ENCODE measurements at regions not wholly inside any gene's neighbourhood (a gene's known extent, or its start where the extent isn't known, plus 50 kb on each side); places are given as distances from the start of the nearest gene placed in this dataset.
"Not testable (repeated sequence)": the region's sequence is repeated elsewhere in the genome, so short reads cannot be mapped to it uniquely, and the experiment has no call there.

- Histone ChIP-seq H3K36me3 (ENCODE audit: control insufficient read depth, insufficient read depth, low read length) (no peaks in the 10 kb centered on the region), H3K4me1 (ENCODE audit: control insufficient read depth, insufficient read depth, low read length, poor library complexity, severe bottlenecking) (no peaks in the 10 kb centered on the region), H3K4me3 (ENCODE audit: insufficient read depth, low read depth, low read length, poor library complexity, severe bottlenecking) (no peak overlapping the region), H3K27me3 (replicated peaks; ENCODE audit: control insufficient read depth, insufficient read depth, low read length, poor library complexity, severe bottlenecking) (no peaks in the 10 kb centered on the region), H3K9me3 (ENCODE audit: control insufficient read depth, low read length) (no peaks in the 10 kb centered on the region), H3K27ac (ENCODE audit: insufficient read depth, low read length, poor library complexity, severe bottlenecking) (no peak overlapping the region)
- DNase-seq: no peak
Measured at GRCh38 chr12:14075797-14076393, 94.5 kb upstream of the GRIN2B start.

- Histone ChIP-seq H3K36me3 (ENCODE audit: control insufficient read depth, insufficient read depth, low read length) (no peaks in the 10 kb centered on the region), H3K4me3 (ENCODE audit: insufficient read depth, low read depth, low read length, poor library complexity, severe bottlenecking) (no peak overlapping the region), H3K4me1 (ENCODE audit: control insufficient read depth, insufficient read depth, low read length, poor library complexity, severe bottlenecking) (no peaks in the 10 kb centered on the region)
Measured at GRCh38 chr12:14076538-14076937, 95.1 kb upstream of the GRIN2B start.

GRCh38 chr12:14086838-14087237 lies 105.4 kb upstream of the GRIN2B start:
- H3K4me3 ChIP-seq (ENCODE audit: insufficient read depth, low read depth, low read length, poor library complexity, severe bottlenecking): no peak overlapping the region
- H3K27ac ChIP-seq (ENCODE audit: insufficient read depth, low read length, poor library complexity, severe bottlenecking): no peak overlapping the region
- H3K9me3 ChIP-seq (ENCODE audit: control insufficient read depth, low read length): no peaks in the 10 kb centered on the region
- no peaks in the 10 kb centered on the region for H3K27me3 ChIP-seq (replicated peaks; ENCODE audit: control insufficient read depth, insufficient read depth, low read length, poor library complexity, severe bottlenecking)
- DNase-seq: no peak
- H3K36me3 ChIP-seq (ENCODE audit: control insufficient read depth, insufficient read depth, low read length): no peaks in the 10 kb centered on the region
- no peaks in the 10 kb centered on the region for H3K4me1 ChIP-seq (ENCODE audit: control insufficient read depth, insufficient read depth, low read length, poor library complexity, severe bottlenecking)

More at GRCh38 chr12:14076538-14076937, 95.1 kb upstream of the GRIN2B start:
- no peaks in the 10 kb centered on the region for H3K9me3 ChIP-seq (ENCODE audit: control insufficient read depth, low read length)
- DNase-seq: no peak
- H3K27me3 ChIP-seq (replicated peaks; ENCODE audit: control insufficient read depth, insufficient read depth, low read length, poor library complexity, severe bottlenecking): no peaks in the 10 kb centered on the region
- no peak overlapping the region for H3K27ac ChIP-seq (ENCODE audit: insufficient read depth, low read length, poor library complexity, severe bottlenecking)

- DNase-seq: no peak
- Histone ChIP-seq H3K27me3 (replicated peaks; ENCODE audit: control insufficient read depth, insufficient read depth, low read length, poor library complexity, severe bottlenecking) (no peaks in the 10 kb centered on the region), H3K9me3 (ENCODE audit: control insufficient read depth, low read length) (no peaks in the 10 kb centered on the region), H3K4me3 (ENCODE audit: insufficient read depth, low read depth, low read length, poor library complexity, severe bottlenecking) (no peak overlapping the region), H3K4me1 (ENCODE audit: control insufficient read depth, insufficient read depth, low read length, poor library complexity, severe bottlenecking) (no peaks in the 10 kb centered on the region), H3K27ac (ENCODE audit: insufficient read depth, low read length, poor library complexity, severe bottlenecking) (no peak overlapping the region), H3K36me3 (ENCODE audit: control insufficient read depth, insufficient read depth, low read length) (no peaks in the 10 kb centered on the region)
Measured at GRCh38 chr12:14099994-14100393, 118.6 kb upstream of the GRIN2B start.

- not testable (repeated sequence) for H3K27ac ChIP-seq (ENCODE audit: insufficient read depth, low read length, poor library complexity, severe bottlenecking); DNase-seq; H3K9me3 ChIP-seq (ENCODE audit: control insufficient read depth, low read length); H3K4me1 ChIP-seq (ENCODE audit: control insufficient read depth, insufficient read depth, low read length, poor library complexity, severe bottlenecking); H3K27me3 ChIP-seq (replicated peaks; ENCODE audit: control insufficient read depth, insufficient read depth, low read length, poor library complexity, severe bottlenecking); H3K36me3 ChIP-seq (ENCODE audit: control insufficient read depth, insufficient read depth, low read length); H3K4me3 ChIP-seq (ENCODE audit: insufficient read depth, low read depth, low read length, poor library complexity, severe bottlenecking)
Measured at GRCh38 chr12:14101556-14101955, 120.2 kb upstream of the GRIN2B start.

GRCh38 chr12:14111230-14111865 lies 129.9 kb upstream of the GRIN2B start:
- Histone ChIP-seq H3K4me3 (ENCODE audit: insufficient read depth, low read depth, low read length, poor library complexity, severe bottlenecking) (no peak overlapping the region), H3K36me3 (ENCODE audit: control insufficient read depth, insufficient read depth, low read length) (no peaks in the 10 kb centered on the region), H3K9me3 (ENCODE audit: control insufficient read depth, low read length) (no peaks in the 10 kb centered on the region), H3K27ac (ENCODE audit: insufficient read depth, low read length, poor library complexity, severe bottlenecking) (no peak overlapping the region), H3K27me3 (replicated peaks; ENCODE audit: control insufficient read depth, insufficient read depth, low read length, poor library complexity, severe bottlenecking) (no peaks in the 10 kb centered on the region), H3K4me1 (ENCODE audit: control insufficient read depth, insufficient read depth, low read length, poor library complexity, severe bottlenecking) (no peaks in the 10 kb centered on the region)
- no peak for DNase-seq

- Histone ChIP-seq H3K4me1 (ENCODE audit: control insufficient read depth, insufficient read depth, low read length, poor library complexity, severe bottlenecking) (no peaks in the 10 kb centered on the region), H3K27me3 (replicated peaks; ENCODE audit: control insufficient read depth, insufficient read depth, low read length, poor library complexity, severe bottlenecking) (no peaks in the 10 kb centered on the region), H3K9me3 (ENCODE audit: control insufficient read depth, low read length) (no peaks in the 10 kb centered on the region), H3K36me3 (ENCODE audit: control insufficient read depth, insufficient read depth, low read length) (no peaks in the 10 kb centered on the region), H3K4me3 (ENCODE audit: insufficient read depth, low read depth, low read length, poor library complexity, severe bottlenecking) (no peak overlapping the region), H3K27ac (ENCODE audit: insufficient read depth, low read length, poor library complexity, severe bottlenecking) (no peak overlapping the region)
- DNase-seq: no peak
Measured at GRCh38 chr12:14113031-14113430, 131.6 kb upstream of the GRIN2B start.

- Histone ChIP-seq H3K4me1 (ENCODE audit: control insufficient read depth, insufficient read depth, low read length, poor library complexity, severe bottlenecking) (no peaks in the 10 kb centered on the region), H3K9me3 (ENCODE audit: control insufficient read depth, low read length) (no peaks in the 10 kb centered on the region), H3K27ac (ENCODE audit: insufficient read depth, low read length, poor library complexity, severe bottlenecking) (no peak overlapping the region), H3K27me3 (replicated peaks; ENCODE audit: control insufficient read depth, insufficient read depth, low read length, poor library complexity, severe bottlenecking) (no peaks in the 10 kb centered on the region), H3K36me3 (ENCODE audit: control insufficient read depth, insufficient read depth, low read length) (no peaks in the 10 kb centered on the region), H3K4me3 (ENCODE audit: insufficient read depth, low read depth, low read length, poor library complexity, severe bottlenecking) (no peak overlapping the region)
- no peak for DNase-seq
Measured at GRCh38 chr12:14126692-14127091, 145.3 kb upstream of the GRIN2B start.

- no peak overlapping the region for H3K4me3 ChIP-seq (ENCODE audit: insufficient read depth, low read depth, low read length, poor library complexity, severe bottlenecking)
- H3K4me1 ChIP-seq (ENCODE audit: control insufficient read depth, insufficient read depth, low read length, poor library complexity, severe bottlenecking): no peaks in the 10 kb centered on the region
Measured at GRCh38 chr12:14129611-14130195, 148.3 kb upstream of the GRIN2B start.

GRCh38 chr12:14135996-14136395 lies 154.6 kb upstream of the GRIN2B start:
- H3K36me3 ChIP-seq (ENCODE audit: control insufficient read depth, insufficient read depth, low read length): no peaks in the 10 kb centered on the region
- no peak overlapping the region for H3K4me3 ChIP-seq (ENCODE audit: insufficient read depth, low read depth, low read length, poor library complexity, severe bottlenecking)
- no peak for DNase-seq
- no peaks in the 10 kb centered on the region for H3K9me3 ChIP-seq (ENCODE audit: control insufficient read depth, low read length)
- H3K27me3 ChIP-seq (replicated peaks; ENCODE audit: control insufficient read depth, insufficient read depth, low read length, poor library complexity, severe bottlenecking): no peaks in the 10 kb centered on the region
- H3K4me1 ChIP-seq (ENCODE audit: control insufficient read depth, insufficient read depth, low read length, poor library complexity, severe bottlenecking): no peaks in the 10 kb centered on the region
- H3K27ac ChIP-seq (ENCODE audit: insufficient read depth, low read length, poor library complexity, severe bottlenecking): no peak overlapping the region

More at GRCh38 chr12:14129611-14130195, 148.3 kb upstream of the GRIN2B start:
- DNase-seq: no peak
- Histone ChIP-seq H3K27me3 (replicated peaks; ENCODE audit: control insufficient read depth, insufficient read depth, low read length, poor library complexity, severe bottlenecking) (no peaks in the 10 kb centered on the region), H3K9me3 (ENCODE audit: control insufficient read depth, low read length) (no peaks in the 10 kb centered on the region), H3K36me3 (ENCODE audit: control insufficient read depth, insufficient read depth, low read length) (no peaks in the 10 kb centered on the region), H3K27ac (ENCODE audit: insufficient read depth, low read length, poor library complexity, severe bottlenecking) (no peak overlapping the region)
